WTC11 (cell line): ENCODE measurements at regions not wholly inside any gene's neighbourhood (a gene's known extent, or its start where the extent isn't known, plus 50 kb on each side); places are given as distances from the start of the nearest gene placed in this dataset.

Experiments
- ATF1 ChIP-seq: sonication (generic); formaldehyde crosslinking; IDR thresholded peaks from 2 replicates; pipeline ENCODE4 v1.8.1; 2023; ENCODE audit warnings: mild to moderate bottlenecking, moderate library complexity, missing genetic modification reagents
- CREM ChIP-seq: sonication (generic); formaldehyde crosslinking; IDR thresholded peaks from 2 replicates; pipeline ENCODE4 v1.8.1; 2022; ENCODE audit warnings: mild to moderate bottlenecking, missing genetic modification reagents, moderate library complexity
- CTCF ChIP-seq: fragments of 200-600 bp; IDR thresholded peaks from 2 replicates; pipeline ENCODE4 v1.8.0; 2022; ENCODE audit warnings: antibody characterized with exemption
- ETV6 ChIP-seq: sonication (generic); formaldehyde crosslinking; IDR thresholded peaks from 2 replicates; pipeline ENCODE4 v1.8.1; 2022; ENCODE audit warnings: mild to moderate bottlenecking, missing genetic modification reagents
- MLX ChIP-seq: sonication (generic); formaldehyde crosslinking; IDR thresholded peaks from 2 replicates; pipeline ENCODE4 v1.8.1; 2023; ENCODE audit warnings: mild to moderate bottlenecking, missing genetic modification reagents, moderate library complexity
- PREB ChIP-seq: sonication (generic); formaldehyde crosslinking; IDR thresholded peaks from 2 replicates; pipeline ENCODE4 v1.8.1; 2022; ENCODE audit warnings: mild to moderate bottlenecking, missing genetic modification reagents, moderate library complexity, borderline replicate concordance
- TCF7 ChIP-seq: sonication (generic); formaldehyde crosslinking; IDR thresholded peaks from 2 replicates; pipeline ENCODE4 v1.8.0; 2022; ENCODE audit warnings: mild to moderate bottlenecking, low read depth, missing genetic modification reagents, moderate library complexity
- USF1 ChIP-seq: sonication (generic); formaldehyde crosslinking; IDR thresholded peaks from 2 replicates; pipeline ENCODE4 v1.8.0; 2022; ENCODE audit warnings: mild to moderate bottlenecking, missing genetic modification reagents
- USF2 ChIP-seq: sonication (generic); formaldehyde crosslinking; IDR thresholded peaks from 2 replicates; pipeline ENCODE4 v1.8.1; 2023; ENCODE audit warnings: mild to moderate bottlenecking, missing genetic modification reagents, moderate library complexity

- TF ChIP-seq TCF7 (CRISPR knock-in tag), result no peak
- TF ChIP-seq CTCF, result no peak
- no peak for TF ChIP-seq MLX (CRISPR knock-in tag)
- no peak for TF ChIP-seq PREB
- no peak for TF ChIP-seq ETV6 (CRISPR knock-in tag)
- TF ChIP-seq ATF1 (CRISPR knock-in tag), result no peak
- no peak for TF ChIP-seq USF2 (CRISPR knock-in tag)
- no peak for TF ChIP-seq CREM
- no peak for TF ChIP-seq USF1 (CRISPR knock-in tag)
Observed at GRCh38 chr7:12475362-12476063, 71.8 kb upstream of the VWDE start.
